ENCODE measurements at regions not wholly inside any gene's neighbourhood (a gene's known extent, or its start where the extent isn't known, plus 50 kb on each side); places are given as distances from the start of the nearest gene placed in this dataset.

DNA sequence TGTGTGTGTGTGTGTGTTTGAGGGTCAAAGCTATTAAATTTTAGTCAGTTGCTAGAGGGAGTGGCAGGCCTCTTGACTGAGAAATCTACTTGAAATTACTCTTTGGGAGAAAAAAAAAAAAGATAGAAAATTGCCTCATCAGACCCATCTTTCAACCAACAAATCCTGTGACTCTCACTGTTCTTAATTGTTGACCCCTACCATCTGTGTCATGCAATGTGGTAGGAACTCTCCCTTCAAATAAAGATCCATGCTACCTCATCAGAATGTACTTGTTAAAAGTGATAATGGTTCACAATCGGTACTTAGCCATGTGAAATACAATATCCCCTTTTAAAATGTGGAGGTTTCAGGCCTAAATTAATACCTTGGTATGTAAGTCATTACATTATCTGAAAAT is 670.8 kb upstream of the FANCL start:
- DNase-seq (ENCODE audit: low read depth in 1 of 2, low spot score in 2 of 2) (no peak), FAIRE-seq (no peak)
- Histone ChIP-seq H2AK5ac (ENCODE audit: low read depth, low read length) (no peak overlapping the region), H3K79me2 (ENCODE audit: control insufficient read depth in 1 of 2, insufficient read depth in 2 of 2, low read length in 2 of 2) (no peaks in the 10 kb centered on the region), H2BK5ac (ENCODE audit: low read depth, low read length) (no peak overlapping the region), H3K56ac (replicated peaks; ENCODE audit: insufficient read length, low read depth, low read length) (no peak overlapping the region), H3K4ac (replicated peaks; ENCODE audit: insufficient read length, low read depth, low read length) (no peak overlapping the region), H2BK12ac (ENCODE audit: low read depth, low read length) (no peak overlapping the region), H2AFZ (ENCODE audit: low read length) (no peak overlapping the region), H3K79me1 (ENCODE audit: low read depth, low read length) (no peaks in the 10 kb centered on the region), H4K5ac (ENCODE audit: insufficient read length, low read depth, low read length) (no peak overlapping the region), H4K20me1 (replicated peaks in 1 of 2; ENCODE audit: control insufficient read depth in 1 of 2, insufficient read depth in 2 of 2, low read length in 2 of 2) (no peaks in the 10 kb centered on the region), H2BK15ac (ENCODE audit: low read length) (no peak overlapping the region), H3K23ac (ENCODE audit: insufficient read length) (no peak overlapping the region), H3K27ac (ENCODE audit: low read depth, low read length) (no peak overlapping the region), H3K9me3 (ENCODE audit: insufficient read depth in 2 of 2, low read depth in 1 of 2, low read length in 1 of 2) (no peaks in the 10 kb centered on the region), H4K91ac (replicated peaks; ENCODE audit: insufficient read length, low read length) (no peak overlapping the region), H3K4me1 (replicated peaks in 1 of 4; ENCODE audit: control insufficient read depth in 3 of 4, insufficient read depth in 4 of 4, low read length in 3 of 4) (peaks cover 0 to 5% (median 3%) of the 10 kb centered on the region in 4 experiments; a peak in 3 of 7 replicates), H2BK20ac (ENCODE audit: low read length) (no peak overlapping the region), H3K9ac (replicated peaks in 1 of 4; ENCODE audit: extremely low read depth in 1 of 4, low read depth in 3 of 4, low read length in 3 of 4) (no peak overlapping the region), H3K4me2 (ENCODE audit: insufficient read depth in 1 of 2, low read depth in 2 of 2, low read length in 2 of 2) (no peak overlapping the region), H3K18ac (ENCODE audit: extremely low read depth, low read length) (no peak overlapping the region), H3K14ac (ENCODE audit: insufficient read length) (no peak overlapping the region), H4K8ac (ENCODE audit: extremely low read depth, insufficient read depth, low read length) (no peak overlapping the region), H3K4me3 (ENCODE audit: extremely low read depth in 1 of 4, insufficient read depth in 2 of 4, low read depth in 3 of 4, low read length in 4 of 4) (no peak overlapping the region), H2BK120ac (replicated peaks; ENCODE audit: low read depth, low read length) (no peak overlapping the region), H3K36me3 (ENCODE audit: control insufficient read depth in 2 of 4, insufficient read depth in 4 of 4, low read length in 3 of 4) (no peaks in the 10 kb centered on the region), H3K27me3 (replicated peaks in 1 of 4; ENCODE audit: control insufficient read depth in 3 of 4, extremely low read depth in 1 of 4, insufficient read depth in 3 of 4, low read length in 3 of 4) (no peaks in the 10 kb centered on the region), H3K23me2 (ENCODE audit: low read depth, low read length) (peaks cover 2% of the 10 kb centered on the region; the same call in 1 of the 2 replicates)
- CTCF ChIA-PET (ENCODE audit: partially characterized antibody), result no interaction called here
- POLR2A ChIA-PET (ENCODE audit: partially characterized antibody), result no interaction called here
- WGBS, 2 experiments (ENCODE audit: extremely low coverage in 1 of 2, insufficient coverage in 1 of 2, insufficient read length in 1 of 2, insufficient replicate concordance in 2 of 2, low coverage in 1 of 2, low lambda C conversion rate in 2 of 2, missing lambda C conversion rate in 1 of 2), result 65% methylated on average over 1 of the region's 1 CpG; no CpG with 5 or more reads in 1 of the 2 experiments
- TF ChIP-seq POU5F1 (IDR thresholded peaks at IDR 0.05; ENCODE audit: low read depth, low read length), result no peak
- no peak for TF ChIP-seq CREB1 (IDR thresholded peaks at IDR 0.05)
- no peak for TF ChIP-seq HDAC6 (IDR thresholded peaks at IDR 0.05; ENCODE audit: low read depth, low read length)
- no peak for TF ChIP-seq POLR2A (IDR thresholded peaks at IDR 0.05; ENCODE audit: control extremely low read depth in 1 of 2, low read depth in 2 of 2, low read length in 2 of 2)
- TF ChIP-seq, protein P1, sequence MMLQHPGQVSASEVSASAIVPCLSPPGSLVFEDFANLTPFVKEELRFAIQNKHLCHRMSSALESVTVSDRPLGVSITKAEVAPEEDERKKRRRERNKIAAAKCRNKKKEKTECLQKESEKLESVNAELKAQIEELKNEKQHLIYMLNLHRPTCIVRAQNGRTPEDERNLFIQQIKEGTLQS (IDR thresholded peaks at IDR 0.05; ENCODE audit: insufficient read depth, low read depth, low read length), result no peak
- no peak for TF ChIP-seq RNF2 (IDR thresholded peaks at IDR 0.05; ENCODE audit: borderline replicate concordance, low read depth, low read length, missing control alignments, poor library complexity, severe bottlenecking)
- no peak for TF ChIP-seq CHD2 (IDR thresholded peaks at IDR 0.05; ENCODE audit: low read length)
- TF ChIP-seq KDM5A (IDR thresholded peaks at IDR 0.05; ENCODE audit: low read length), result no peak
- no peak for TF ChIP-seq RAD21 (IDR thresholded peaks at IDR 0.05 in 1 of 2, conservative IDR thresholded peaks at IDR 0.05 in 1 of 2; ENCODE audit: low read depth in 2 of 2, low read length in 2 of 2)
- no peak for TF ChIP-seq NRF1 (IDR thresholded peaks at IDR 0.05; ENCODE audit: low read depth, low read length)
